Dedifferentiated amniotic fluid mesenchymal stem cell (primary cell): ENCODE measurements at regions not wholly inside any gene's neighbourhood (a gene's known extent, or its start where the extent isn't known, plus 50 kb on each side); places are given as distances from the start of the nearest gene placed in this dataset.

Experiments
- DNase-seq: peaks from one replicate; pipeline ENCODE4 v3.0.0-alpha.2; 2016; ENCODE audit errors: extremely low spot score

- DNase-seq: no peak
Measured at GRCh38 chr15:62469478-62469873, 304.4 kb upstream of the C2CD4B start.

DNA sequence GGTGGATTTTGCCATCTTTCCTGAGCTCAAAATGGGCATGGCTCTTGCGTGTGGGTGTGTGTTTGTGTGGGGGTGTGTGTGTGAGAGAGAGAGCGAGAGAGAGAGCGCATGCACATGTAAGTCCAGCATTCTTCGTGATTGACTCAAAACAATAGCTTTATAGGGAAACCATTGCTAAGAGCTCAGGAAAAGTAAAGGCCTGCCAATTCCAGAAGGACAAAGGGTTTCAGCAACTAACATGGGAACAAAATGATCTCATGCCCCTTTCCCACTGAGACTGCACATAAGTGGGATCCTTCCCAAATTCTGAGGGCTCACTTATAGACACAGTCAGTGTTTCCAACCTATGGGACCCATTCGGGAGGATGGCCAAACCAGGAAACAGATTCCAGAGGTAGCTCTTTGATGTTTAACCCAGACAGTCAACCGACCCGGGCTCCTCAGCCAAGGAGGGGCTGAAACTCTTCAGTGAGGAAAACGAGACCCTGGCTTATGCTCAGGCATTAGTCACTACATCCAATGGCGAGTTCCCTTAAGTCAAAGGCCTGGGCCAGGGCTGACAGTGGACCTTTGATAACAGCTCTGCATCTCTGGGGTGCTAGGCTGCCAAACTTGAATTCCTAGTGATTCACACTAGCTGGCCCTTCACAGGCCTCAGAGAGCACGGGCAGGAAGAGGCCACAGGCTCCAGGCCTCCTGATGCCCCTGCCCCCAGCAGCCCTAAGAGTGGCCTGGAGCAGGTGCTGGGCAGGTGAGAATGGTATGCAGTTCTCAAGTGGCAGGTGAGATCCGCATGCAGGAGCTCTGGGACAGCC is 305.0 kb upstream of the C2CD4B start:
- peak; percentile 63 for DNase-seq

GRCh38 chr15:62472616-62473299 is 307.7 kb upstream of the C2CD4B start:
- DNase-seq: no peak

DNA sequence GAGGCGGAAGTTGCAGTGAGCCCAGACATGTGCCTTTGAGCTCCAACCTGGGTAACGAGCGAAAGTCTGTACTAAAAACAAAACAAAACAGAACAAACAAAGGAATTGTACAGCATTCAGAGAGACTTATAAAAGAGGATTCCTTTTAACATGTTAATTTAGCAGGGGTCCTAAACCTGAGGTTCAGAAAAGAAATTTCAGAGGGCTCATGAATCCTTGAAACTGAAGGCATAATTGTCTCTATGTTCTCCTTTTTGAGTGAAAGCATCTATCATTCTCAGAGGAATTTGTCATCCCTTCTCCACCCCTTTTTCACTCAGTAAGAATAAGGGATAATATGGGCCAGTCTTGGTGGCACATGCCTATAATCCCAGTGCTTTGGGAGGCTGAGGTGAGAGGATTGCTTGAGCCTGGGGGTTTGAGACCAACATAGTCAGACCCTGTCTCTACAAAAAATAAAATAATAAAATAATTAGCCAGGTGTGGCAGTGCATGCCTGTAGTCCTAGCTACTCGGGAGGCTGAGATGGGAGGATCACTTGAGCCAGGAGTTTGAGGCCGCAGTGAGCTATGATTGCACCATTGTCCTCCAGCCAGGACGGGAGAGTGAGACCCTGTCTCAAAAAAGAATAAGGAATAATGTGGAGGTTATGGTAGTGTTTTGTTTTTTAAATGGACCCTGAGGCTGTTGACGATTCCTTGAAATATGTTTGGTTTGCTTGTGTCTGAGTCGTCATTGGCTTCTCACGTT is 309.1 kb upstream of the C2CD4B start:
- DNase-seq: no peak

DNA sequence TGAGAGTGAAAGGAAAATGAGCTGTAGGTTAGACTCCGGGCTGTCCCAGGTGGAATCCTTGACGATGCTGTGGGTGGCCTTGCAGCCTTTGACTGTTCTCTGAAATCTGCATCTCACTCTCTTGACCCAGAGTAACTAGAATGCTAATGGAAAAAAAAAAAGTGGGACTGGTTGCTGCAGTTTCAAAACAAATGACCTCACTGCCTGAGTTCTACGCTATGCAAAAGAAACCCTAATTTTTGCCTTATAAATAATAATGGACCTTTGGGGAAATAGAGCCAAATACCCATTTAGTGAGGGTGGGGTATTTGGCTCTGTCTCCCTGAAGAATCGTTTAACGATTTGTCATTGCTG is 309.7 kb upstream of the C2CD4B start:
- no peak for DNase-seq

GRCh38 chr15:62475591-62475990 is 310.5 kb upstream of the C2CD4B start:
- no peak for DNase-seq

- DNase-seq: no peak
Measured at GRCh38 chr15:62476163-62476562, 311.1 kb upstream of the C2CD4B start.

GRCh38 chr15:62477929-62478328 is 312.8 kb upstream of the C2CD4B start:
- DNase-seq: no peak

- DNase-seq: peak; percentile 28
Measured at GRCh38 chr15:62482785-62483429, 317.8 kb upstream of the C2CD4B start.

- DNase-seq: no peak
Measured at GRCh38 chr15:62483814-62484213, 318.7 kb upstream of the C2CD4B start.

DNA sequence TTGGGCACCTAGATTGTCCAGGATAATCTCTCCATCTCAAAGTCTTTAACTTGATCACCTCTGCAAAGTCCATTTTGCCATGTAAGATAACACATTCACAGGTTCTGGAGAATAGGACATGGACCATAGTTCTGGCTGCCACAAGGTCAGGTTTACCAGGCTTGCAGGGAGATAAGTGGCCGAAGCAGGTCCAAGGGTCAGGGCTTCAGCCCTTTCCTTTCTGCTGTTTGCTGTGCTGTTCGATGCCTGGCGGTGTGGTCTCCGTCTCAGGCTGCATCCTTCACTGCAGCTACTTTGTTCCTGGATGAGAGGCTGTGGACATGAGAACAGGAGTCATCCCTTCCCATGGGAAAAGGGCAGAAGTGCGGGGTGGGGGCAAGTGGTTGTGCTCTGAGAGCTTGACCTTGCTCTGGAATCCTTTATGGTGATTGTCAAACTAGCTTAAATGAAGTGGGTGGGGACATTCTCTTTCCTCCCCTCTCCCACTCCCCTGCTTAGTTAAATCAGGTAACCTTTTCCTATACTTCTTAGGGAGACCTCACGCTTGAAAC is 320.2 kb upstream of the C2CD4B start:
- no peak for DNase-seq

GRCh38 chr15:62486041-62486440 is 321.0 kb upstream of the C2CD4B start:
- DNase-seq: peak; percentile 40

GRCh38 chr15:62488387-62488786 is 323.3 kb upstream of the C2CD4B start:
- no peak for DNase-seq

GRCh38 chr15:62491642-62492041 is 326.6 kb upstream of the C2CD4B start:
- no peak for DNase-seq

DNA sequence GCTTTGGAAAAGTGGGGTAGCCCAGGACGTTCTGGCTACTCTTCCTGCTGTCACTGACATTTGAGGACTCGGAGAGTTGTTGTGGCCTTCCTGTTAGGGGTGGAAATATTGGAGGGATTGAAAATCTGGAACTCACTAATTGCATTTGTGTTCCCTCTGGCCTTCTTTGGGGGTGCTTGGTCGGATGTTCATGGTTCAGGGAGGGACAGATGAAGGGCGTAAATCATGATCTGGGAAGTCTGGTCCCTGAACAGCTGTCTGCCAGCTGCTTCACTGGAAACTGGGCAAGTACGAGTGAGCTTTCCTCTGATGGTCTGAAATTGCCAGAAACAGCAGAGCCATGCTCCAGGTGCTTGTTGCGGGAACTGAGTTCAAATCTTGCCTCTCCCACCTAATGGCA is 327.8 kb upstream of the C2CD4B start:
- DNase-seq: no peak

- DNase-seq: no peak
Measured at GRCh38 chr15:62494197-62494596, 329.1 kb upstream of the C2CD4B start.

DNA sequence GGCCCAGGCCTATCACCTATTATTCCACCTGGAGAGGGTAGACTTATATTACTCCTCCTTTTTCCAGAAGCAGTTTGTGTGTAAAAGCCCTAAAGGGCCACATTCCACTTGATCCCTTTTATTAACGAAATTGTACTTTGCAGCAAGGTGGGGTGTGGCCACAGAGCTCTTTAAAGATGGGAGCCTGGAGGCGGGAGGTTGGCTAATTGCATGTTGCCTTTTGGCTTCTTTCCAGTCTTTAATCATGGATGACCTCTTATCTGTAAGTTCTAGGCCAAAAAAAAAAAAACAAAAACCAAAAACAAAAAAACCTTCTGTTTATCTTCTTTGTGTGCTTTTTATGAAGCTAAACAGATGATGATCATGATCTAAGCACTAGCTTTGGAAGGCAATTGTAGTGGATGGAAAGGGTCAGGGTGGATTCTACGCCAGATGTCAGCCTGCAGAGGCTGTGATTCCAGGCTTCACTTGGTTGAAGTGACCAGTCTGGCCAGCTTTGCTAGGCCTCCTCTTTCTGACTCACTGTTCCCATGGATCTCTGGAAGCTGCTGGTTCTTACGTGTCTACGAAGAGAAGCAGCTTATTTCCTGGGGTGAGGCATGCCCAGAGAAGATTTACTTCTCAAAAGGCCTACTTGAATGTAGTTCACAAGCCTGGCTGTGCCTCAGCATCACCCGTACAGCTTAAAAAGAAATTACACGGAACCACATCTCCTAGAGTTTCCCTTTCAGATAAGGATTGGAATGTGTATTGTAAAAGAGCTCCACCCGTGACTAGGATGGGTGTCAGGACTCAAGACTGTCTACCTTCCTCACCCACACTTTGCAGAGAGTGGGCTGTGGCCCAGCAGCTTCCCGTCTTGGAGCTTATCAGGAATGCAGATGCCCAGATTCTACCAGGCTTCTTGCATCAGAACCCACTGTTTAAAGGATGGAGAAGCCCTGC is 330.9 kb upstream of the C2CD4B start:
- no peak for DNase-seq

DNA sequence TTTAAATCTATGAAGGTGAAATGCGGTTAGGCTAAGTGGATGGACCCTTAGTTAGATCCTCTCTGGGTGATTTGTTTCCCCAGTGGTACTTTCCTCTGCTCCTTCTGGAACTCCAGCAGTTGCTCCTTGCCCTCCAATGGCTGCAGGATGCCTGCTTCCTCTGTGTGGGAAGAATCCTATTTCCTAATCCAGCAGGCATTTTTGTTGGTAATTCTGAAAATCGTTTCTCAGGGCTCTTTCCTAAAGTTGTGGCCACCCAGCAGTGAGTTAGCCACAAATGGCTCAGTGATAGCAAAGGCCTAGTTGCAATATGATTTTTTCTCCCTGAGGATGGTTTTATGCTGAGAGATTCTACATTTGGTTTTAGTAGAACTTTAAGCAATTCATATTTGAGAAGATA is 332.3 kb upstream of the C2CD4B start:
- DNase-seq: no peak

GRCh38 chr15:62498278-62498677 is 333.2 kb upstream of the C2CD4B start:
- DNase-seq: no peak

DNA sequence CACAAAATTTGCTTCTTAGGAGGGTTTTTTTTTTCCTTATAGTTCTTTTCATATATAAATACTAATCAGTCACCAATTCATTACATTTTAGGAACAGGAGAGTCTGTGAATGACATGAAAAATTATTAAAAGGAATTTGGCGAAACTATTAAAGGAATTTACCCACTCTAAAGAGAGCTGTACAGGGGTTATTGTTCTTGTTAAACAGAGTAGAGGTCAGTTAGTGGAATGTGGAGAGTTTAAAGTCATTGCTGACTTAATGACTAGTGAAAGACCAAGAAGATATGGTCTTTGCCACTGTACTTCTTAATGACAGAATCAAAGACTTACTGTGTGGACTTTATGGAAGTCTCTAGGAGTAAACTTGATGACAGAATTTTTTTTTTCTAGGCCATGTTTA is 333.6 kb upstream of the C2CD4B start:
- no peak for DNase-seq

GRCh38 chr15:62500325-62500724 is 335.2 kb upstream of the C2CD4B start:
- no peak for DNase-seq
